ENCODE measurements at regions not wholly inside any gene's neighbourhood (a gene's known extent, or its start where the extent isn't known, plus 50 kb on each side); places are given as distances from the start of the nearest gene placed in this dataset.

GRCh38 chrX:30067677-30068076, 147.7 kb upstream of the MAGEB2 start:
- no peaks in the 10 kb centered on the region for H3K4me1 Mint-ChIP-seq
- Histone ChIP-seq H3K9me2 (ENCODE audit: insufficient read depth) (no peaks in the 10 kb centered on the region), H3K27me3 (ENCODE audit: insufficient read depth) (no peaks in the 10 kb centered on the region), H3F3A (replicated peaks; ENCODE audit: low read depth) (no peaks in the 10 kb centered on the region), H3K36me3 (ENCODE audit: insufficient read depth) (no peaks in the 10 kb centered on the region), H3K27ac (ENCODE audit: low read depth) (no peak overlapping the region), H3K4me2 (no peak overlapping the region), H4K20me1 (replicated peaks; ENCODE audit: insufficient read depth) (no peaks in the 10 kb centered on the region), H2AFZ (no peak overlapping the region), H3K4me1 (ENCODE audit: insufficient read depth) (no peaks in the 10 kb centered on the region), H3K79me2 (replicated peaks; ENCODE audit: insufficient read depth) (no peaks in the 10 kb centered on the region), H3K4me3 (no peak overlapping the region)
- H3K4me3 Mint-ChIP-seq = no peak overlapping the region
- peaks cover 3% of the 10 kb centered on the region for H3K27me3 Mint-ChIP-seq (ENCODE audit: insufficient read depth, low read depth, poor library complexity)
- ATAC-seq (no peak), DNase-seq (ENCODE audit: low spot score) (no peak)
- TF ChIP-seq ZNF331 (CRISPR knock-in tag; IDR thresholded peaks at IDR 0.05; ENCODE audit: low read depth) = no peak
- H3K27ac Mint-ChIP-seq = no peak overlapping the region
- no peaks in the 10 kb centered on the region; the same call in 2 of the 3 replicates for H3K36me3 Mint-ChIP-seq (ENCODE audit: low read depth)
- H3K9me3 Mint-ChIP-seq = peaks cover 2% of the 10 kb centered on the region; the same call in 2 of the 3 replicates

GRCh38 chrX:30085571-30085970, 129.8 kb upstream of the MAGEB2 start:
- H4K20me1 ChIP-seq (replicated peaks; ENCODE audit: insufficient read depth) = no peaks in the 10 kb centered on the region
- no peak overlapping the region for H3K4me2 ChIP-seq
- H3K27ac Mint-ChIP-seq = no peak overlapping the region
- no peaks in the 10 kb centered on the region for H3K36me3 Mint-ChIP-seq (ENCODE audit: low read depth)
- no peaks in the 10 kb centered on the region for H3K36me3 ChIP-seq (ENCODE audit: insufficient read depth)
- no peaks in the 10 kb centered on the region for H3K27me3 ChIP-seq (ENCODE audit: insufficient read depth)
- H3F3A ChIP-seq (replicated peaks; ENCODE audit: low read depth) = no peaks in the 10 kb centered on the region
- no peak overlapping the region for H2AFZ ChIP-seq
- H3K4me1 Mint-ChIP-seq = no peaks in the 10 kb centered on the region
- ATAC-seq = no peak
- no peaks in the 10 kb centered on the region for H3K4me1 ChIP-seq (ENCODE audit: insufficient read depth)
- DNase-seq (ENCODE audit: low spot score) = no peak
- no peak overlapping the region for H3K27ac ChIP-seq (ENCODE audit: low read depth)
- no peaks in the 10 kb centered on the region for H3K27me3 Mint-ChIP-seq (ENCODE audit: insufficient read depth, low read depth, poor library complexity)
- peaks cover 3% of the 10 kb centered on the region; the same call in 2 of the 3 replicates for H3K9me3 Mint-ChIP-seq
- H3K9me2 ChIP-seq (ENCODE audit: insufficient read depth) = no peaks in the 10 kb centered on the region
- H3K79me2 ChIP-seq (replicated peaks; ENCODE audit: insufficient read depth) = no peaks in the 10 kb centered on the region
- no peak overlapping the region for H3K4me3 Mint-ChIP-seq
- H3K4me3 ChIP-seq = no peak overlapping the region
- TF ChIP-seq STAT1 (IDR thresholded peaks at IDR 0.05; ENCODE audit: unreplicated experiment) (no peak), JUNB (IDR thresholded peaks at IDR 0.05; ENCODE audit: unreplicated experiment) (no peak), POLR2AphosphoS5 (IDR thresholded peaks at IDR 0.05; ENCODE audit: low read depth) (no peak), EZH2phosphoT487 (IDR thresholded peaks at IDR 0.05; ENCODE audit: unreplicated experiment) (no peak), ETS1 (IDR thresholded peaks at IDR 0.05) (no peak), REST (IDR thresholded peaks at IDR 0.05; ENCODE audit: unreplicated experiment) (no peak), CREB1 (CRISPR knock-in tag; IDR thresholded peaks at IDR 0.05; ENCODE audit: low read depth) (no peak), NANOG (IDR thresholded peaks at IDR 0.05; ENCODE audit: borderline replicate concordance) (no peak)
- TF ChIP-seq, protein P1, sequence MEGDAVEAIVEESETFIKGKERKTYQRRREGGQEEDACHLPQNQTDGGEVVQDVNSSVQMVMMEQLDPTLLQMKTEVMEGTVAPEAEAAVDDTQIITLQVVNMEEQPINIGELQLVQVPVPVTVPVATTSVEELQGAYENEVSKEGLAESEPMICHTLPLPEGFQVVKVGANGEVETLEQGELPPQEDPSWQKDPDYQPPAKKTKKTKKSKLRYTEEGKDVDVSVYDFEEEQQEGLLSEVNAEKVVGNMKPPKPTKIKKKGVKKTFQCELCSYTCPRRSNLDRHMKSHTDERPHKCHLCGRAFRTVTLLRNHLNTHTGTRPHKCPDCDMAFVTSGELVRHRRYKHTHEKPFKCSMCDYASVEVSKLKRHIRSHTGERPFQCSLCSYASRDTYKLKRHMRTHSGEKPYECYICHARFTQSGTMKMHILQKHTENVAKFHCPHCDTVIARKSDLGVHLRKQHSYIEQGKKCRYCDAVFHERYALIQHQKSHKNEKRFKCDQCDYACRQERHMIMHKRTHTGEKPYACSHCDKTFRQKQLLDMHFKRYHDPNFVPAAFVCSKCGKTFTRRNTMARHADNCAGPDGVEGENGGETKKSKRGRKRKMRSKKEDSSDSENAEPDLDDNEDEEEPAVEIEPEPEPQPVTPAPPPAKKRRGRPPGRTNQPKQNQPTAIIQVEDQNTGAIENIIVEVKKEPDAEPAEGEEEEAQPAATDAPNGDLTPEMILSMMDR (conservative IDR thresholded peaks at IDR 0.05; ENCODE audit: low read depth in 2 of 2) = no peak

Measured in GM23338 (cell line).